ENCODE measurements at regions not wholly inside any gene's neighbourhood (a gene's known extent, or its start where the extent isn't known, plus 50 kb on each side); places are given as distances from the start of the nearest gene placed in this dataset.

GRCh38 chr5:111013011-111013410 is 58.5 kb upstream of the TSLP start:
- no peak overlapping the region for H3K27ac ChIP-seq (ENCODE audit: low read depth, low read length)
- no peak overlapping the region for H2AK5ac ChIP-seq (ENCODE audit: low read depth, low read length)
- no peaks in the 10 kb centered on the region; a peak in 1 of 4 replicates for H3K9me3 ChIP-seq (ENCODE audit: insufficient read depth in 2 of 2, low read depth in 1 of 2, low read length in 1 of 2)
- H3K4ac ChIP-seq (replicated peaks; ENCODE audit: insufficient read length, low read depth, low read length): no peak overlapping the region
- DNase-seq (ENCODE audit: low read depth in 1 of 2, low spot score in 2 of 2) (no peak), FAIRE-seq (no peak)
- no peak overlapping the region for H3K56ac ChIP-seq (replicated peaks; ENCODE audit: insufficient read length, low read depth, low read length)
- no peak overlapping the region for H2BK5ac ChIP-seq (ENCODE audit: low read depth, low read length)
- H3K23me2 ChIP-seq (ENCODE audit: low read depth, low read length): no peaks in the 10 kb centered on the region
- no peak overlapping the region for H4K8ac ChIP-seq (ENCODE audit: extremely low read depth, insufficient read depth, low read length)
- H2BK12ac ChIP-seq (ENCODE audit: low read depth, low read length): no peak overlapping the region
- H3K36me3 ChIP-seq (ENCODE audit: control insufficient read depth in 2 of 4, insufficient read depth in 4 of 4, low read length in 3 of 4): no peaks in the 10 kb centered on the region
- no peak overlapping the region for H3K14ac ChIP-seq (ENCODE audit: insufficient read length)
- H3K27me3 ChIP-seq (replicated peaks in 1 of 4; ENCODE audit: control insufficient read depth in 3 of 4, extremely low read depth in 1 of 4, insufficient read depth in 3 of 4, low read length in 3 of 4): no peaks in the 10 kb centered on the region
- H3K4me3 ChIP-seq (ENCODE audit: extremely low read depth in 1 of 4, insufficient read depth in 2 of 4, low read depth in 3 of 4, low read length in 4 of 4): no peak overlapping the region
- no peaks in the 10 kb centered on the region for H3K4me1 ChIP-seq (replicated peaks in 1 of 4; ENCODE audit: control insufficient read depth in 3 of 4, insufficient read depth in 4 of 4, low read length in 3 of 4)
- H2AFZ ChIP-seq (ENCODE audit: low read length): no peak overlapping the region
- no peak overlapping the region for H2BK120ac ChIP-seq (replicated peaks; ENCODE audit: low read depth, low read length)
- H3K79me1 ChIP-seq (ENCODE audit: low read depth, low read length): no peaks in the 10 kb centered on the region
- WGBS, 2 experiments (ENCODE audit: extremely low coverage in 1 of 2, insufficient coverage in 1 of 2, insufficient read length in 1 of 2, insufficient replicate concordance in 2 of 2, low coverage in 1 of 2, low lambda C conversion rate in 2 of 2, missing lambda C conversion rate in 1 of 2): 100% methylated on average over 1 of the region's 1 CpG; no CpG with 5 or more reads in 1 of the 2 experiments
- H3K18ac ChIP-seq (ENCODE audit: extremely low read depth, low read length): no peak overlapping the region
- H3K4me2 ChIP-seq (ENCODE audit: insufficient read depth in 1 of 2, low read depth in 2 of 2, low read length in 2 of 2): no peak overlapping the region
- H4K5ac ChIP-seq (ENCODE audit: insufficient read length, low read depth, low read length): no peak overlapping the region
- no peak overlapping the region for H4K91ac ChIP-seq (replicated peaks; ENCODE audit: insufficient read length, low read length)
- H2BK20ac ChIP-seq (ENCODE audit: low read length): no peak overlapping the region
- CTCF ChIA-PET (ENCODE audit: partially characterized antibody): no interaction called here
- H2BK15ac ChIP-seq (ENCODE audit: low read length): no peak overlapping the region
- POLR2A ChIA-PET (ENCODE audit: partially characterized antibody): no interaction called here
- H4K20me1 ChIP-seq (replicated peaks in 1 of 2; ENCODE audit: control insufficient read depth in 1 of 2, insufficient read depth in 2 of 2, low read length in 2 of 2): no peaks in the 10 kb centered on the region
- no peak overlapping the region for H3K9ac ChIP-seq (replicated peaks in 1 of 4; ENCODE audit: extremely low read depth in 1 of 4, low read depth in 3 of 4, low read length in 3 of 4)
- H3K79me2 ChIP-seq (ENCODE audit: control insufficient read depth in 1 of 2, insufficient read depth in 2 of 2, low read length in 2 of 2): no peaks in the 10 kb centered on the region
- H3K23ac ChIP-seq (ENCODE audit: insufficient read length): no peak overlapping the region
- TF ChIP-seq CHD2 (IDR thresholded peaks at IDR 0.05; ENCODE audit: low read length) (no peak), MAFK (IDR thresholded peaks at IDR 0.05; ENCODE audit: low read depth, low read length) (no peak), JUN (IDR thresholded peaks at IDR 0.05; ENCODE audit: low read depth, low read length) (no peak), SUZ12 (IDR thresholded peaks at IDR 0.05; ENCODE audit: low read length) (no peak), EZH2 (IDR thresholded peaks at IDR 0.05; ENCODE audit: low read depth, low read length, severe bottlenecking) (no peak), ZNF274 (IDR thresholded peaks at IDR 0.05; ENCODE audit: borderline replicate concordance, extremely low read depth, low read length) (no peak), SP2 (IDR thresholded peaks at IDR 0.05; ENCODE audit: low read length) (no peak), CTCF (IDR thresholded peaks at IDR 0.05; ENCODE audit: control extremely low read depth in 1 of 3, insufficient read depth in 1 of 3, low read depth in 1 of 3, low read length in 3 of 3) (no peak), EGR1 (IDR thresholded peaks at IDR 0.05; ENCODE audit: borderline replicate concordance, low read depth, low read length) (no peak), ATF2 (IDR thresholded peaks at IDR 0.05; ENCODE audit: low read length) (no peak)
